PC-3 (cell line): ENCODE measurements at regions not wholly inside any gene's neighbourhood (a gene's known extent, or its start where the extent isn't known, plus 50 kb on each side); places are given as distances from the start of the nearest gene placed in this dataset.
"Not testable (repeated sequence)": the region's sequence is repeated elsewhere in the genome, so short reads cannot be mapped to it uniquely, and the experiment has no call there.

Experiments
- ATAC-seq: fragments of 200-7000 bp; cut with Tn5 transposase; 2 replicates; pipeline ENCODE4 v1.9.1; 2020; ENCODE audit warnings: mild to moderate bottlenecking, moderate library complexity
- BruUV-seq: library from RNA; stranded (reverse); fragments of 400-500 nt; replicated peaks from 2 replicates; lab custom pipeline; 2021; lab: Mats Ljungman, UMichigan
- CTCF ChIA-PET: fragments of 300-600 bp; sonication (Branson Sonifier 250); formaldehyde crosslinking; loops from one replicate; lab custom pipeline; 2022; ENCODE audit warnings: antibody characterized with exemption; lab: Charles Lee
- POLR2A ChIA-PET: fragments of 300-600 bp; sonication (Branson Sonifier 250); formaldehyde crosslinking; loops from one replicate; lab custom pipeline; 2022; ENCODE audit warnings: antibody characterized with exemption; ENCODE audit not compliant: unreplicated experiment; lab: Charles Lee
- DNase-seq: peaks from one replicate; pipeline ENCODE4 v3.0.0-alpha.2; 2015
- H2AFZ ChIP-seq: fragments of 300-600 bp; sonication (generic); 2 replicates; pipeline ENCODE4 v1.6.0; 2016; ENCODE audit warnings: antibody characterized with exemption, low read length
- H3F3A ChIP-seq: fragments of 300-600 bp; sonication (generic); one replicate; pipeline ENCODE4 v1.6.0; 2017; ENCODE audit warnings: antibody characterized with exemption, low read length, control low read depth, mild to moderate bottlenecking; ENCODE audit not compliant: unreplicated experiment
- H3K27ac ChIP-seq: fragments of 300-600 bp; sonication (generic); 2 replicates; pipeline ENCODE4 v1.5.1; 2016; ENCODE audit warnings: mild to moderate bottlenecking, low read length
- H3K27me3 ChIP-seq: fragments of 300-600 bp; sonication (generic); 2 replicates; pipeline ENCODE4 v1.6.1; 2016; ENCODE audit warnings: low read length, mixed read lengths
- H3K36me3 ChIP-seq: fragments of 300-600 bp; sonication (generic); 2 replicates; pipeline ENCODE4 v1.6.1; 2016; ENCODE audit warnings: low read depth, mixed run types, low read length, mixed read lengths
- H3K4me1 ChIP-seq: fragments of 300-600 bp; sonication (generic); 2 replicates; pipeline ENCODE4 v1.5.1; 2016; ENCODE audit warnings: low read length; ENCODE audit not compliant: insufficient read depth
- H3K4me2 ChIP-seq: fragments of 300-600 bp; sonication (generic); 2 replicates; pipeline ENCODE4 v1.6.0; 2016; ENCODE audit warnings: low read length
- H3K4me3 ChIP-seq: fragments of 300-600 bp; sonication (generic); 2 replicates; pipeline ENCODE4 v1.5.1; 2016; ENCODE audit warnings: mild to moderate bottlenecking, low read length, mixed read lengths
- H3K79me2 ChIP-seq: fragments of 300-600 bp; sonication (generic); 2 replicates; pipeline ENCODE4 v1.6.1; 2017; ENCODE audit warnings: low read length, mixed read lengths
- H3K9ac ChIP-seq: fragments of 300-600 bp; sonication (generic); 2 replicates; pipeline ENCODE4 v1.6.0; 2016; ENCODE audit warnings: mild to moderate bottlenecking, low read length
- H3K9me2 ChIP-seq: fragments of 300-600 bp; sonication (generic); replicated peaks from 2 replicates; pipeline ENCODE4 v1.6.1; 2016; ENCODE audit warnings: mixed run types, low read length, mixed read lengths
- H3K9me3 ChIP-seq: fragments of 300-600 bp; sonication (generic); 2 replicates; pipeline ENCODE4 v1.6.1; 2016; ENCODE audit warnings: low read length, mixed read lengths
- H4K20me1 ChIP-seq: fragments of 300-600 bp; sonication (generic); 2 replicates; pipeline ENCODE4 v1.6.1; 2016; ENCODE audit warnings: low read length, mixed read lengths
- CTCF ChIP-seq: fragments of 300-600 bp; sonication (generic); conservative IDR thresholded peaks from 2 replicates; pipeline ENCODE4 v1.5.1; 2017; ENCODE audit warnings: antibody characterized with exemption, low read depth, mild to moderate bottlenecking, low read length
- intact Hi-C: fragments of 100-400 bp; cut with micrococcal nuclease; formaldehyde crosslinking; loops from 2 replicates; pipeline ENCODE4 v1.9.0; 2023

GRCh38 chr12:131623404-131624368, 87.2 kb upstream of the SFSWAP start:
- H3K9ac ChIP-seq, H3K79me2 ChIP-seq, H3K27ac ChIP-seq, H3K36me3 ChIP-seq, H3K9me2 ChIP-seq, POLR2A ChIA-PET, H3K4me2 ChIP-seq, H2AFZ ChIP-seq, CTCF ChIA-PET, BruUV-seq, H3F3A ChIP-seq, ATAC-seq, H3K9me3 ChIP-seq, H3K4me3 ChIP-seq, H4K20me1 ChIP-seq, DNase-seq, H3K4me1 ChIP-seq: not testable (repeated sequence)
- intact Hi-C loops, result loop anchor here (5.0 kb wide), 1 partner anchor 276 kb away; no protein-coding TSS in a partner anchor
- peak; percentile 36; the same call in 1 of the 2 replicates for TF ChIP-seq CTCF
- peaks cover 46% of the 10 kb centered on the region for H3K27me3 ChIP-seq

GRCh38 chr12:131624369-131624739, 86.5 kb upstream of the SFSWAP start:
- H3F3A ChIP-seq, H3K9me3 ChIP-seq, H3K36me3 ChIP-seq, H3K4me2 ChIP-seq, H3K79me2 ChIP-seq, H3K27ac ChIP-seq, ATAC-seq, H4K20me1 ChIP-seq, H3K9me2 ChIP-seq, POLR2A ChIA-PET, H2AFZ ChIP-seq, DNase-seq, CTCF ChIA-PET, H3K4me1 ChIP-seq, BruUV-seq, H3K9ac ChIP-seq, H3K4me3 ChIP-seq: not testable (repeated sequence)
- intact Hi-C loops, result loop anchor here (5.0 kb wide), 1 partner anchor 277 kb away; no protein-coding TSS in a partner anchor
- H3K27me3 ChIP-seq, result peaks cover 45% of the 10 kb centered on the region

- H3K27ac ChIP-seq, H3F3A ChIP-seq, BruUV-seq, H2AFZ ChIP-seq, DNase-seq, H3K4me2 ChIP-seq, H3K9ac ChIP-seq, H3K4me3 ChIP-seq, H3K79me2 ChIP-seq, H3K9me2 ChIP-seq, CTCF ChIA-PET, H3K9me3 ChIP-seq, H4K20me1 ChIP-seq, H3K36me3 ChIP-seq, POLR2A ChIA-PET, H3K4me1 ChIP-seq: not testable (repeated sequence)
- intact Hi-C loops, result loop anchor here (5.0 kb wide), 1 partner anchor 278 kb away; no protein-coding TSS in a partner anchor
- ATAC-seq, result peak; percentile 30
- H3K27me3 ChIP-seq, result peaks cover 42% of the 10 kb centered on the region
Observed at GRCh38 chr12:131624756-131625501, 86.0 kb upstream of the SFSWAP start.

- ATAC-seq, H3K9ac ChIP-seq, H3K27ac ChIP-seq, H3K36me3 ChIP-seq, H2AFZ ChIP-seq, H4K20me1 ChIP-seq, H3K4me1 ChIP-seq, H3K4me2 ChIP-seq, H3F3A ChIP-seq, CTCF ChIA-PET, intact Hi-C loops, H3K4me3 ChIP-seq, DNase-seq, POLR2A ChIA-PET, H3K9me2 ChIP-seq, H3K9me3 ChIP-seq, BruUV-seq, H3K79me2 ChIP-seq: not testable (repeated sequence)
- H3K27me3 ChIP-seq, result peaks cover 42% of the 10 kb centered on the region
Observed at GRCh38 chr12:131625966-131626722, 84.7 kb upstream of the SFSWAP start.

GRCh38 chr12:131627151-131628022, 83.5 kb upstream of the SFSWAP start:
- H3K4me2 ChIP-seq, H3K9ac ChIP-seq, CTCF ChIA-PET, H3K36me3 ChIP-seq, H3K9me2 ChIP-seq, H3K27ac ChIP-seq, H2AFZ ChIP-seq, H3K4me3 ChIP-seq, BruUV-seq, H3F3A ChIP-seq, H3K9me3 ChIP-seq, H3K4me1 ChIP-seq, intact Hi-C loops, H4K20me1 ChIP-seq, H3K79me2 ChIP-seq, POLR2A ChIA-PET: not testable (repeated sequence)
- ATAC-seq (peak; percentile 9; the same call in 1 of the 2 replicates), DNase-seq (peak; percentile 9)
- peaks cover 36% of the 10 kb centered on the region for H3K27me3 ChIP-seq
